ENCODE measurements at regions not wholly inside any gene's neighbourhood (a gene's known extent, or its start where the extent isn't known, plus 50 kb on each side); places are given as distances from the start of the nearest gene placed in this dataset.

DNA sequence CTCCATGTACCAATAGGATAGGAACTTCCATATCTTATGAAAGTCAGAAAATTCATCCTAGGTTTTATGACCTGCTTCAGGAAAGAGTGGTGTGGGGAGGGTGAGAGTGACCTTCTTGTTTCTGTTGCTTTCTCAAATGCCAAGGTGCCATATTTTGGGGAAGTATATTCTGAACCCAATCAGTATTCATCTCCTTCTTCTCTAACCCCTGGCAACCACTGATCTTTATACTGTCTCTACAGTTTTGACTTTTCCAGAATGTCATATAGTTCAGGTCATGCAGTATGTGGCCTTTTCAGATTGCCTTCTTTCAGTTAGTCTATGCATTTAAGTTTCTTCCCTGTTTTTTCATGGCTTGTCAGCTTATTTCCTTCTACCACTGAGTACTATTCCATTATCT is 321.4 kb upstream of the SEMA6A start:
- TF ChIP-seq RAD21 (conservative IDR thresholded peaks at IDR 0.05) (no peak), SMC3 (conservative IDR thresholded peaks at IDR 0.05; ENCODE audit: poor library complexity) (no peak)
- TF ChIP-seq, protein P1, sequence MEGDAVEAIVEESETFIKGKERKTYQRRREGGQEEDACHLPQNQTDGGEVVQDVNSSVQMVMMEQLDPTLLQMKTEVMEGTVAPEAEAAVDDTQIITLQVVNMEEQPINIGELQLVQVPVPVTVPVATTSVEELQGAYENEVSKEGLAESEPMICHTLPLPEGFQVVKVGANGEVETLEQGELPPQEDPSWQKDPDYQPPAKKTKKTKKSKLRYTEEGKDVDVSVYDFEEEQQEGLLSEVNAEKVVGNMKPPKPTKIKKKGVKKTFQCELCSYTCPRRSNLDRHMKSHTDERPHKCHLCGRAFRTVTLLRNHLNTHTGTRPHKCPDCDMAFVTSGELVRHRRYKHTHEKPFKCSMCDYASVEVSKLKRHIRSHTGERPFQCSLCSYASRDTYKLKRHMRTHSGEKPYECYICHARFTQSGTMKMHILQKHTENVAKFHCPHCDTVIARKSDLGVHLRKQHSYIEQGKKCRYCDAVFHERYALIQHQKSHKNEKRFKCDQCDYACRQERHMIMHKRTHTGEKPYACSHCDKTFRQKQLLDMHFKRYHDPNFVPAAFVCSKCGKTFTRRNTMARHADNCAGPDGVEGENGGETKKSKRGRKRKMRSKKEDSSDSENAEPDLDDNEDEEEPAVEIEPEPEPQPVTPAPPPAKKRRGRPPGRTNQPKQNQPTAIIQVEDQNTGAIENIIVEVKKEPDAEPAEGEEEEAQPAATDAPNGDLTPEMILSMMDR (IDR thresholded peaks at IDR 0.05; ENCODE audit: poor library complexity, severe bottlenecking) = no peak
